PC-3 (cell line): ENCODE measurements at regions not wholly inside any gene's neighbourhood (a gene's known extent, or its start where the extent isn't known, plus 50 kb on each side); places are given as distances from the start of the nearest gene placed in this dataset.

Experiments used
- CTCF ChIP-seq: fragments of 300-600 bp; sonication (generic); conservative IDR thresholded peaks from 2 replicates; pipeline ENCODE4 v1.5.1; 2017; ENCODE audit warnings: antibody characterized with exemption, low read depth, mild to moderate bottlenecking, low read length
- EZH2 ChIP-seq: fragments of 300-600 bp; sonication (generic); IDR thresholded peaks from one replicate; pipeline ENCODE4 v1.6.1; 2017; ENCODE audit warnings: antibody characterized with exemption, mild to moderate bottlenecking, low read length; ENCODE audit not compliant: unreplicated experiment
- EZH2phosphoT487 ChIP-seq: fragments of 300-600 bp; sonication (generic); IDR thresholded peaks from 2 replicates; pipeline ENCODE4 v1.6.1; 2018; ENCODE audit warnings: mild to moderate bottlenecking, antibody characterized with exemption, low read length, borderline replicate concordance

- TF ChIP-seq EZH2 (no peak), CTCF (no peak), EZH2phosphoT487 (no peak)
Observed at GRCh38 chr19:30710721-30711120, 338.5 kb downstream of the ZNF536 start.
